HEK293 (cell line): ENCODE measurements at regions not wholly inside any gene's neighbourhood (a gene's known extent, or its start where the extent isn't known, plus 50 kb on each side); places are given as distances from the start of the nearest gene placed in this dataset.

Experiments
- CTCF ChIP-seq: fragments of 450-650 bp; formaldehyde crosslinking; IDR thresholded peaks from 2 replicates; pipeline ENCODE4 v1.5.1; 2016; ENCODE audit warnings: missing biosample characterization, missing genetic modification characterization
- KLF9 ChIP-seq: fragments of 450-650 bp; formaldehyde crosslinking; IDR thresholded peaks from 2 replicates; pipeline ENCODE4 v1.5.1; 2016; ENCODE audit warnings: missing biosample characterization, missing genetic modification characterization, low read depth
- PRDM1 ChIP-seq: fragments of 450-650 bp; formaldehyde crosslinking; IDR thresholded peaks from 2 replicates; pipeline ENCODE4; 2016; ENCODE audit warnings: missing biosample characterization, missing genetic modification characterization
- REST ChIP-seq: fragments of 450-650 bp; formaldehyde crosslinking; IDR thresholded peaks from 2 replicates; pipeline ENCODE4 v1.5.1; 2016; ENCODE audit warnings: missing biosample characterization, missing genetic modification characterization
- ZBTB1 ChIP-seq: fragments of 450-650 bp; formaldehyde crosslinking; IDR thresholded peaks from 2 replicates; pipeline ENCODE4 v1.5.1; 2016; ENCODE audit warnings: missing biosample characterization, missing genetic modification characterization
- ZBTB48 ChIP-seq: fragments of 450-650 bp; formaldehyde crosslinking; IDR thresholded peaks from 2 replicates; pipeline ENCODE4 v1.5.1; 2016; ENCODE audit warnings: missing biosample characterization, missing genetic modification characterization
- ZBTB8A ChIP-seq: fragments of 450-650 bp; formaldehyde crosslinking; IDR thresholded peaks from 2 replicates; pipeline ENCODE4 v1.5.1; 2016; ENCODE audit warnings: missing biosample characterization, missing genetic modification characterization
- ZEB2 ChIP-seq: fragments of 450-650 bp; formaldehyde crosslinking; IDR thresholded peaks from 2 replicates; pipeline ENCODE4 v1.5.1; 2016; ENCODE audit warnings: missing biosample characterization, missing genetic modification characterization
- ZFP41 ChIP-seq: fragments of 450-650 bp; formaldehyde crosslinking; IDR thresholded peaks from 2 replicates; pipeline ENCODE4 v1.5.1; 2016; ENCODE audit warnings: missing biosample characterization, missing genetic modification characterization, borderline replicate concordance
- ZNF184 ChIP-seq: fragments of 450-650 bp; IDR thresholded peaks from 2 replicates; pipeline ENCODE4 v1.5.1; 2018; ENCODE audit warnings: missing biosample characterization, mild to moderate bottlenecking, missing genetic modification characterization
- ZNF23 ChIP-seq: fragments of 450-650 bp; formaldehyde crosslinking; IDR thresholded peaks from 2 replicates; pipeline ENCODE4 v1.5.1; 2016; ENCODE audit warnings: missing biosample characterization, missing genetic modification characterization, borderline replicate concordance
- ZNF274 ChIP-seq, 2 experiments: fragments of 200-500 bp in 1 of 2; fragments of 450-650 bp in 1 of 2; sonication (Bioruptor generic) in 1 of 2; formaldehyde crosslinking in 1 of 2; IDR thresholded peaks; 2 replicates each; pipeline versions ENCODE4 v1.5.1 to v1.6.1; 2014 to 2016; ENCODE audit warnings: borderline replicate concordance in 1 of 2, inconsistent platforms in 1 of 2, low read length in 1 of 2, missing biosample characterization in 1 of 2, missing genetic modification characterization in 1 of 2
- ZNF488 ChIP-seq: fragments of 450-650 bp; formaldehyde crosslinking; IDR thresholded peaks from 2 replicates; pipeline ENCODE4 v1.5.1; 2016; ENCODE audit warnings: missing biosample characterization, missing genetic modification characterization
- ZNF830 ChIP-seq: fragments of 450-650 bp; IDR thresholded peaks from 2 replicates; pipeline ENCODE4 v1.5.0; 2018; ENCODE audit warnings: missing biosample characterization, missing genetic modification characterization, low read depth, mild to moderate bottlenecking, moderate library complexity

- no peak for TF ChIP-seq ZNF274 (IDR thresholded peaks at IDR 0.05; ENCODE audit: low read length)
- TF ChIP-seq ZNF274 (tag by site-specific recombination; IDR thresholded peaks at IDR 0.05; ENCODE audit: borderline replicate concordance): no peak
- no peak for TF ChIP-seq ZNF830 (tag by site-specific recombination)
- TF ChIP-seq ZNF184: no peak
- no peak for TF ChIP-seq REST (tag by site-specific recombination)
- TF ChIP-seq ZNF488 (tag by site-specific recombination): no peak
- TF ChIP-seq PRDM1 (tag by site-specific recombination): no peak
- TF ChIP-seq ZBTB1 (tag by site-specific recombination): no peak
- no peak for TF ChIP-seq ZEB2 (tag by site-specific recombination)
- TF ChIP-seq ZBTB8A (tag by site-specific recombination): no peak
- TF ChIP-seq CTCF (tag by site-specific recombination): no peak
- TF ChIP-seq KLF9 (tag by site-specific recombination): no peak
- TF ChIP-seq ZFP41 (tag by site-specific recombination): no peak
- TF ChIP-seq ZNF23: no peak
- TF ChIP-seq ZBTB48 (tag by site-specific recombination): no peak
Measured at GRCh38 chr10:128468462-128468861, 342.2 kb upstream of the MKI67 start.
